Mesenchymal stem cell (in vitro differentiated cells and primary cell): ENCODE measurements at regions not wholly inside any gene's neighbourhood (a gene's known extent, or its start where the extent isn't known, plus 50 kb on each side); places are given as distances from the start of the nearest gene placed in this dataset.
"Not testable (repeated sequence)": the region's sequence is repeated elsewhere in the genome, so short reads cannot be mapped to it uniquely, and the experiment has no call there.

ENCODE experiments used
- DNase-seq: peaks from one replicate; pipeline ENCODE4 v3.0.0-alpha.2; 2013
- H2AFZ ChIP-seq: one replicate; pipeline ENCODE4 v1.6.1; 2013; ENCODE audit warnings: low read depth, mild to moderate bottlenecking, control low read depth, inconsistent platforms, low read length, moderate library complexity
- H2AK5ac ChIP-seq: 2 replicates; pipeline ENCODE4 v1.6.1; 2013; ENCODE audit warnings: low read length, moderate library complexity, mild to moderate bottlenecking, inconsistent platforms; ENCODE audit not compliant: severe bottlenecking
- H2BK120ac ChIP-seq: one replicate; pipeline ENCODE4 v1.6.1; 2013; ENCODE audit warnings: low read depth, mild to moderate bottlenecking, inconsistent platforms, low read length, moderate library complexity
- H2BK12ac ChIP-seq, 2 experiments: one replicate each; pipeline ENCODE4 v1.6.1; 2013; ENCODE audit warnings: inconsistent platforms in 2 of 2, low read length in 2 of 2, mild to moderate bottlenecking in 2 of 2, moderate library complexity in 2 of 2, control low read depth in 1 of 2
- H2BK15ac ChIP-seq: one replicate; pipeline ENCODE4 v1.6.1; 2013; ENCODE audit warnings: mild to moderate bottlenecking, low read depth, inconsistent platforms; ENCODE audit not compliant: poor library complexity, severe bottlenecking
- H2BK5ac ChIP-seq: 2 replicates; pipeline ENCODE4 v1.6.1; 2013; ENCODE audit warnings: low read depth, mild to moderate bottlenecking, low read length, control low read depth, inconsistent platforms; ENCODE audit not compliant: poor library complexity, severe bottlenecking
- H3K14ac ChIP-seq, 2 experiments: one replicate each; pipeline ENCODE4 v1.6.1; 2013; ENCODE audit warnings: inconsistent platforms in 2 of 2, low read length in 2 of 2, control low read depth in 1 of 2, mild to moderate bottlenecking in 1 of 2, moderate library complexity in 1 of 2
- H3K18ac ChIP-seq, 2 experiments: one replicate each; pipeline ENCODE4 v1.6.1; 2013; ENCODE audit warnings: inconsistent platforms in 2 of 2, low read length in 2 of 2, control low read depth in 1 of 2, low read depth in 1 of 2, mild to moderate bottlenecking in 1 of 2
- H3K23ac ChIP-seq, 2 experiments: one replicate each; pipeline ENCODE4 v1.6.1; 2013; ENCODE audit warnings: inconsistent platforms in 2 of 2, low read length in 2 of 2, mild to moderate bottlenecking in 2 of 2, moderate library complexity in 2 of 2, control low read depth in 1 of 2
- H3K27ac ChIP-seq: 2 replicates; pipeline ENCODE4 v1.5.1; 2013; ENCODE audit warnings: mild to moderate bottlenecking, moderate library complexity, low read length, control low read depth, inconsistent platforms; ENCODE audit not compliant: poor library complexity, severe bottlenecking
- H3K27me3 ChIP-seq, 2 experiments: 2 replicates each; pipeline versions ENCODE4 v1.6.1 to v1.7.0; 2013; ENCODE audit warnings: low read length in 2 of 2, mild to moderate bottlenecking in 2 of 2, moderate library complexity in 2 of 2, control low read depth in 1 of 2, inconsistent platforms in 1 of 2; ENCODE audit not compliant: control insufficient read depth in 1 of 2, insufficient read depth in 1 of 2
- H3K36me3 ChIP-seq, 2 experiments: 2 replicates each; pipeline versions ENCODE4 v1.6.1 to v1.7.0; 2013; ENCODE audit warnings: low read length in 2 of 2, control low read depth in 1 of 2, inconsistent platforms in 1 of 2, low read depth in 1 of 2, mild to moderate bottlenecking in 1 of 2; ENCODE audit not compliant: insufficient read depth in 2 of 2, control insufficient read depth in 1 of 2
- H3K4ac ChIP-seq, 2 experiments: one replicate each; pipeline ENCODE4 v1.6.1; 2013; ENCODE audit warnings: inconsistent platforms in 2 of 2, low read length in 2 of 2, mild to moderate bottlenecking in 2 of 2, moderate library complexity in 2 of 2, control low read depth in 1 of 2, low read depth in 1 of 2
- H3K4me1 ChIP-seq: 2 replicates; pipeline ENCODE4 v1.6.1; 2013; ENCODE audit warnings: low read depth, low read length, control low read depth; ENCODE audit not compliant: control insufficient read depth, insufficient read depth
- H3K4me2 ChIP-seq: 2 replicates; pipeline ENCODE4 v1.6.1; 2013; ENCODE audit warnings: low read length, mild to moderate bottlenecking, inconsistent platforms; ENCODE audit not compliant: poor library complexity, severe bottlenecking
- H3K4me3 ChIP-seq, 2 experiments: 2 replicates each; pipeline versions ENCODE4 v1.5.1 to v1.7.0; 2013; ENCODE audit warnings: low read length in 2 of 2, mild to moderate bottlenecking in 2 of 2, control low read depth in 1 of 2, low read depth in 1 of 2; ENCODE audit not compliant: insufficient read depth in 1 of 2
- H3K79me1 ChIP-seq: replicated peaks from 2 replicates; pipeline ENCODE4 v1.6.1; 2013; ENCODE audit warnings: mild to moderate bottlenecking, control low read depth, low read length, inconsistent platforms; ENCODE audit not compliant: poor library complexity, severe bottlenecking
- H3K9ac ChIP-seq: 2 replicates; pipeline ENCODE4 v1.7.0; 2013; ENCODE audit warnings: mild to moderate bottlenecking, low read length, moderate library complexity
- H3K9me3 ChIP-seq: 2 replicates; pipeline ENCODE4 v1.7.0; 2013; ENCODE audit warnings: mild to moderate bottlenecking, low read length; ENCODE audit not compliant: control insufficient read depth
- H4K8ac ChIP-seq: one replicate; pipeline ENCODE4 v1.6.1; 2013; ENCODE audit warnings: inconsistent platforms, mild to moderate bottlenecking, low read length, moderate library complexity
- H4K91ac ChIP-seq: one replicate; pipeline ENCODE4 v1.6.1; 2013; ENCODE audit warnings: mild to moderate bottlenecking, low read length, inconsistent platforms
- WGBS: methylation state at CpG from one replicate; pipeline ENCODE4 v1.1.7; 2013; ENCODE audit warnings: mixed read lengths; 5-methylcytosine and 5-hydroxymethylcytosine counted together

DNA sequence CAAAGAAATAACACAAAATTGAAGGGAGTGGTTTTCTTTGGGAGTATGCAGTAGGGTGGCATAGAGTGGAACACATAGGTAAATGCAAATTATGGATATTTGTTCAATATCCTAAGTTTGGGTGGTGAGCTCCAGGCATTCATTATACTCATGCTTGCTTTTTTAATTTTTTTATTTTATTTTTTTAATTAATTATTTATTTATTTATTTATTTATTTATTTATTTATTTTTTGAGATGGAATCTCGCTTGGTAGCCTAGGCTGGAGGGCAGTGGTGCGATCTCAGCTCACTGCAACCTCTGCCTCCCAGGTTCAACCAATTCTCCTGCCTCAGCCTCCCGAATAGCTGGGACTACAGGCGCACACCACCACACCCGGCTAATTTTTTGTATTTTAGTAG lies 355.5 kb upstream of the PLD5 start:
- not testable (repeated sequence) for H2BK5ac ChIP-seq, H3K36me3 ChIP-seq, H3K4me3 ChIP-seq, H3K18ac ChIP-seq, H3K27ac ChIP-seq, H2BK15ac ChIP-seq, H2BK120ac ChIP-seq, H3K4me1 ChIP-seq, H3K14ac ChIP-seq, H3K4ac ChIP-seq, H3K9me3 ChIP-seq, H2BK12ac ChIP-seq, H3K23ac ChIP-seq, H2AK5ac ChIP-seq, H3K4me2 ChIP-seq, H3K27me3 ChIP-seq, H3K79me1 ChIP-seq, DNase-seq, H2AFZ ChIP-seq, H4K91ac ChIP-seq, H3K9ac ChIP-seq, H4K8ac ChIP-seq
- WGBS = 61% methylated on average over 4 of the region's 5 CpGs

GRCh38 chr1:242877743-242878142 lies 353.2 kb upstream of the PLD5 start:
- H2BK5ac ChIP-seq = no peak overlapping the region
- no peak overlapping the region for H3K27ac ChIP-seq
- no peak for DNase-seq
- no peak overlapping the region for H2AFZ ChIP-seq
- no peaks in the 10 kb centered on the region for H3K4me1 ChIP-seq
- no peaks in the 10 kb centered on the region for H3K79me1 ChIP-seq
- no peak overlapping the region for H3K4me3 ChIP-seq
- H2BK120ac ChIP-seq = no peak overlapping the region
- H3K27me3 ChIP-seq = no peaks in the 10 kb centered on the region
- no peaks in the 10 kb centered on the region for H3K36me3 ChIP-seq
- H3K4me2 ChIP-seq = no peak overlapping the region
- H3K18ac ChIP-seq = no peak overlapping the region
- H3K23ac ChIP-seq = no peak overlapping the region
- no peak overlapping the region for H3K4ac ChIP-seq
- no peak overlapping the region for H2BK15ac ChIP-seq
- no peak overlapping the region for H4K8ac ChIP-seq
- no peaks in the 10 kb centered on the region for H3K9me3 ChIP-seq
- H2AK5ac ChIP-seq = no peak overlapping the region
- no peak overlapping the region for H3K14ac ChIP-seq
- H2BK12ac ChIP-seq = no peak overlapping the region
- H3K9ac ChIP-seq = no peak overlapping the region
- H4K91ac ChIP-seq = no peak overlapping the region

DNA sequence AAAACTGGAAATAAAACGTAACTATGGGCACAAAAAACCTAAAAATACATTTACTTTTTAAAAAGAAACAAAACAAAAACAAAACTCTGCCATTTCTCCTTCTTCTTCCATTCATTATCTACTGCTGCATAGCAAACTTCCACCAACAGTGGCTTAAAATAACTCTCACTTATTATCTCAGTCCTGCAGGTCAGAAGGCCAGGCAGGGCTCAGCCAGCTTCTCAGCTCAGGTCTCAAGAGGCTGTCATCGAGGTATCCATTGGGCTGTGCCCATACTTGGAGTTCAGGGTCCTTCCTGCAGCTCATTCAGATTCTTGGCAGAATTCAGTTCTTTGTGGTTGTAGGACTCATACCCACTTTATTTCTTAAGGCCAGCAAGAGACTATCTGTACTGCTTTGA lies 352.7 kb upstream of the PLD5 start:
- Histone ChIP-seq H3K27me3 (no peaks in the 10 kb centered on the region), H3K4ac (no peak overlapping the region), H2AK5ac (no peak overlapping the region), H2BK120ac (no peak overlapping the region), H3K4me1 (no peaks in the 10 kb centered on the region), H3K79me1 (no peaks in the 10 kb centered on the region), H2BK5ac (no peak overlapping the region), H3K27ac (no peak overlapping the region), H2AFZ (no peak overlapping the region), H3K9me3 (no peaks in the 10 kb centered on the region), H2BK12ac (no peak overlapping the region), H4K91ac (no peak overlapping the region), H2BK15ac (no peak overlapping the region), H3K18ac (no peak overlapping the region), H3K4me3 (no peak overlapping the region), H3K9ac (no peak overlapping the region), H3K4me2 (no peak overlapping the region), H4K8ac (no peak overlapping the region), H3K14ac (no peak overlapping the region), H3K36me3 (no peaks in the 10 kb centered on the region), H3K23ac (no peak overlapping the region)
- no peak for DNase-seq
- WGBS = 12% methylated on average over 2 of the region's 2 CpGs

DNA sequence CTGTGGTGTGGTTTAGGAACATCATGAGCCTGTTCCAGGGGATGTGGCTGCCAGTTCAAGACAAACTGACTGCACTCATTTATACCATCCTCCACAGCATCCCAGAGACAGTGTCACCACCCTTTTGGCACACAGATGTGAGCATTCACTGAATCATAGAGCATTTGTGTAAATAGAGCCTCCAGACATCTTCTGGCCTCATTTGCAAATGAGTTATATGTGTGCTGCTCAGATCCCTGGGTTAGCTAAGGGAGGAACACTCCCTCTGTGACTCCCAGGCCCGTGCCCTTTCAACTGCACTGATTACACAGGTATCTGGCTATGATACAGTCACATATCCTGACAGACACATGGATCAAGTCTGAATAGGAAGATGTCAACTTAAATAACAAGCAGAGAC lies 351.5 kb upstream of the PLD5 start:
- Histone ChIP-seq H3K36me3 (no peaks in the 10 kb centered on the region), H3K4me3 (no peak overlapping the region), H3K23ac (no peak overlapping the region), H4K8ac (no peak overlapping the region), H2BK120ac (no peak overlapping the region), H3K18ac (no peak overlapping the region), H3K79me1 (no peaks in the 10 kb centered on the region), H3K14ac (no peak overlapping the region), H2AFZ (no peak overlapping the region), H2AK5ac (no peak overlapping the region), H2BK12ac (no peak overlapping the region), H3K4ac (no peak overlapping the region), H4K91ac (no peak overlapping the region), H2BK5ac (no peak overlapping the region), H3K27ac (no peak overlapping the region), H3K9ac (no peak overlapping the region), H3K27me3 (no peaks in the 10 kb centered on the region), H3K4me1 (no peaks in the 10 kb centered on the region), H3K9me3 (no peaks in the 10 kb centered on the region), H3K4me2 (no peak overlapping the region), H2BK15ac (no peak overlapping the region)
- 33% methylated on average over 1 of the region's 1 CpG for WGBS
- DNase-seq = no peak
